SIG-M5 treated with dmso at 0.1 percent for 504 hours (cell line): ENCODE measurements at regions not wholly inside any gene's neighbourhood (a gene's known extent, or its start where the extent isn't known, plus 50 kb on each side); places are given as distances from the start of the nearest gene placed in this dataset.
"Not testable (repeated sequence)": the region's sequence is repeated elsewhere in the genome, so short reads cannot be mapped to it uniquely, and the experiment has no call there.

Source experiments
- DNase-seq: peaks from one replicate; lab custom pipeline; 2025; ENCODE audit not compliant: unreplicated experiment; lab: John Stamatoyannopoulos, UW

DNA sequence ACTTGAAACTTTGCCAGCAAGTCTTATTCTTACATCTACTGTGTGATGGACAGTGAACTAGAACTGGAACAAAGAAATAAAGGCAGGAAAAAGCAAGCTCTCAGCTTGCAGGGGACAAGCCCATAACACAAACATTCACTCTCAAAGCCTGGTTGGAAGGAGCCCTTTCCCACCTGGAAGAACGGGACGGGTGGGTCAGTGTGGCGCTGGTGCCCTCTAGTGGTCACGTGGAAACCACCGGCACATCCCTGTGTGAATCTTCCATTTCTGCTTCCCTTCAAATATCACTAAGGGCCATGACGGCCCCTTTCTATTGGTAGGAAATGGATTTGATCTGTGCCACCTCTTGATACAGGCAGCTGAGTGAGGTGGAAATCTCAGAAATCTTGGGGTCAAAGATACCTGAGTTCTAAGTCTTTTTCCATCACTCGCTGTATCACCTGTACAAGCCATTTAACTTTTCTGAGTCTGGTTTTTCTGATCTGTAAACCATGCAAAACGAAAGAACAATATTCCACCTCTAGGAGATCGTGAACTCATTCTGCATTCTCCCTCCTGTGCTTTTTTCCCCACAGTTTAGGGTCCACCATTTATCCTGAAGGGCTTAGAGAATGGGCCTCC is 211.6 kb downstream of the MSX2 start:
- DNase-seq, result peak; percentile 48

DNA sequence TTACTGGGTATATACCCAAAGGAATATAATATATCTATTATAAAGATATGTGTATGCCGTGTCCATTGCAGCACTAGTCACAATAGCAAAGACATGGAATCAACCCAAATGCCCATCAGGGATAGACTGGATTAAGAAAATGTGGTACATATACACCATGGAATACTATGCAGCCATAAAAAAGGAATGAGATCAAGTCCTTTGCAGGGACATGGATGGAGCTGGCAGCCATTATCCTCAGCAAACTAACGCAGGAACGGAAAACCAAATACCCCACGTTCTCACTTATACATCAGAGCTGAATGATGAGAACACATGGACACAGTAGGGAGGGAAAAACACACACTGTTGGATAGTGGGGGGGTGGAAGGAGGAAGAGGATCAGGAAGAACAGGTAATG is 206.7 kb downstream of the MSX2 start:
- not testable (repeated sequence) for DNase-seq

GRCh38 chr5:174925586-174925985 is 201.2 kb downstream of the MSX2 start:
- DNase-seq, result no peak

DNA sequence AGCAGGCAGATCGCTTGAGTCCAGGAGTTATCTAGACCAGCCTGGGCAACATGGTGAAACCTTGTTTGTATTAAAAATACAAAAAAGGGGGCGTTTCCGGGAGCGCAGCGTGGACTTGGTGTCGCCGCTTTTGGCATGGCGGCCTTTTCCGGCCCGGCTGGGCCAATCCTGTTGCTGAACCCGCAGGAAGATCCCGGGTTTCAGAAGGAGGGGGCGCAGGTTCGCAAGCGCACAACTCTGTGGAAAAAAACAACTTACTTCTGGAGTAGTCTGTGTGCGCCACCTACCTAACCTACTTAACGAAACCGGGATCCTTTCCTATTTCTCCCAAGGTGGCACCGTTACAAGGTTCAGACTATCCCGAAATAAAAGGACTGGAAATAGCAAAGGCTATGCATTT is 198.6 kb downstream of the MSX2 start:
- no peak for DNase-seq

GRCh38 chr5:174920906-174921550 is 196.6 kb downstream of the MSX2 start:
- DNase-seq, result no peak

- DNase-seq, result no peak
Measured at GRCh38 chr5:174919351-174919750, 195.0 kb downstream of the MSX2 start.

DNA sequence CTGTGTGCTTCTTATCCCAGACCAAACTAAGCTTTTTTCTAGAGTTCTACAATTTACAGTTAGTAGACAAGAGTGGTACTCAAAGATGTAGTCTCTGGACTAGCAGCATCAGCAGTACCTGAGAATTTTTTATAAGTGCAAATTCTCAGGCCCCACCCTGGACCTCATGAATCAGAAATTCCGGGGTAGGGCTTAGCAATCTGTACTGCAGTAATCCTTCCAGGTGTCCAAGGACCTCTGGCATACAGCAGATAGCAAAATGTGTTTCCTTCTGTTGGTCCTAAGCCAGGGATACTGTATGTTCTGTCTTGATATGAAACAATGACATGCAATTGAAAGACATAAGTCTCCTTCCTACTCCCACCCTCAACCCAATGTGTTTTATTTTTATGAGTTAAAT is 194.3 kb downstream of the MSX2 start:
- no peak for DNase-seq

GRCh38 chr5:174917976-174918554 is 193.7 kb downstream of the MSX2 start:
- DNase-seq, result no peak

DNA sequence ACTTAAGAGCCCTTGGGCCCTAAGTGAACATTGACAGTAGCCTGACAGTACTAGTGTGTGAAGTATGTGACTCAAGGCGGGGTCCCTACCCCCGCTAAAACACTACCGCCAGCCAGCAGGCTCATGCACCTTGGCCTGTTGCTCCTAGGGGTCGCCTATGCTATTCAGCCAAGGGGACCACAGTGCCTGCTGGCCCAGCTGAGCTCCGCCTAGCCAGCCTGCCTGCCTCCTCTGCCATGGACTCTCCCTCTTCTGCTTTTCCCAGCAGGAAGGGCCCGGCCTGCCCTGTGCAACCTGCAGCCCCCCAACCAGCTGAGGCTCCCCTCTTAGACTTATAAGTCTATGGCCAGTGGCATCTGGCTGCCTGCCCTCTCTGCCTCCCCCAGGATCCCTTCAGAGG is 193.1 kb downstream of the MSX2 start:
- DNase-seq, result not testable (repeated sequence)

- not testable (repeated sequence) for DNase-seq
Measured at GRCh38 chr5:174916924-174917323, 192.5 kb downstream of the MSX2 start.

GRCh38 chr5:174916227-174916626 is 191.8 kb downstream of the MSX2 start:
- DNase-seq, result no peak

GRCh38 chr5:174911118-174911517 is 186.7 kb downstream of the MSX2 start:
- DNase-seq, result no peak

- peak; percentile 66 for DNase-seq
Measured at GRCh38 chr5:174910245-174910737, 185.9 kb downstream of the MSX2 start.

DNA sequence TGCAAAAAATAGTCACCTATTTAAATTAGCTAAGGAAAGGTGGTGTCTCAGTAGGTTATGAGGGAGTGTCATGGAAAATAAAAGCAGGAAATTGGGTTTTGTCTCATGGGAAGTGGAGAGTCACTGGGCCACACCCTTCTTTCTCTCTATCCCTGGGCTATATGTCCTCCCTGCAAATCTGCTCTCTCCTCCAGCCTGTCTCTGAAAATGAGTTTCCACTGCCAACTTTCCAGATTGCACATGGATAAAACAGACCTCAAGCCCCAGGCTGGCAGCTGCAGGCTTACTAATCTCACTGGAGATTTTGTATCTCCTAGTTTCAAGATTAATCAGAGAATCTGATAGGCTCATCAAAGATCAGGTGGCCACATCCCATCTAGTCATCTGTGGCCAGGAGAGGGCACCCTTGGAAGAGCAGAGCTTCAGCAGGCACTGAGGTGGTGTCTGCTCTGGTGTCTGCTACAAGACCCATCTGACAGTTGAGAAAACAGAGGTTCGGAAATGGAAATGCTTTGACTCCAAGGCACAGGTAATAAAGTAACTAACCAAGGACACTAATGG is 178.9 kb downstream of the MSX2 start:
- DNase-seq, result no peak

- no peak for DNase-seq
Measured at GRCh38 chr5:174901336-174901735, 177.0 kb downstream of the MSX2 start.

GRCh38 chr5:174900240-174900865 is 176.0 kb downstream of the MSX2 start:
- DNase-seq, result peak; percentile 64

DNA sequence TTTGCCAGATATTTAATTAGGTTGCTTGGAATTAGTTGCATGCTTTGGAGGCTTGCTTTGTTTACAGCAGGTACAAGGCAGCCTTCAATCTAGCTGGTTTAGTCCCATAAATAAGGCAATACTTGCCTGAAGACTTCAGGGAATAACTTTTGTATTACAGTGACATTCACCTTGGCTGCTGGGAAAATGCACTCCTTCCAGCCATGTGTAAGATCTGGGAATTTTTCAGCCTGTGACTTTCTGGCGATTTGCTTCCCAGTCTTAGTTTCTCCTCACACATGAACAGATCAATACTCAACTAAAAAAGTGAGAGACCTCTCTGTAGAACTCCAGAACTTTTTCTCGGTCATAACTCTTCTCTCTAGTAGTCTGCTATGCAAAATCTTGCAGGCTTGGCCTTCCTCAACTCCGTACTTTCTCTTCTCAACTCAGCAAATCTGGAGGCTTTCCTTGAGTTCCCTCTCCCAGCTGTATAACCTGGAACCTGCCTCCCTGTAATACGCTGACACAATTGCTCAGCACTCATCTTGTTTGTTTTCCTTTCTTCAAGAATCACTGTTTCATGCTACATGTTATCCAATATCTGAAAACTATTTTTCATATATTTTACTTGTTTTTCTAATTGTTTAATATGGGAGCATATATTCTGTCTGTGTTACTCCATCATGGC is 173.0 kb downstream of the MSX2 start:
- no peak for DNase-seq

DNA sequence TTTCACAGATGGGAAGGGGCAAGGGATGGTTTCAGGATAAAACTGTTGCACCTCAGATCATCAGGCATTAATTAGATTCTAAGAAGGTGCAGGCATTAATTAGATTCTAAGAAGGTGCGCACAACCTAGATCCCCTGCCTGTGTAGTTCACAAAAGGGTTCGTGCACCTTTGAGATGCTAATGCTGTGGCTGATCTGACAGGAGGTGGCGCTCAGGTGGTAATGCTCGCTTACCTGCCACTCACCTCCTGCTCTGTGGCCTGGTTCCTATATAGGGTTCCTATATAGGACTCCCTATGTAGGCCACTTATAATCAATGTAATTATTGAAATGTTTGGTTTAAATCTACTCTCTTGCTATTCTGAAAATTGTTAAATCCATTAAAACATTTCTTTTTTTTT is 171.0 kb downstream of the MSX2 start:
- DNase-seq, result no peak

GRCh38 chr5:174892742-174893141 is 168.4 kb downstream of the MSX2 start:
- DNase-seq, result no peak

DNA sequence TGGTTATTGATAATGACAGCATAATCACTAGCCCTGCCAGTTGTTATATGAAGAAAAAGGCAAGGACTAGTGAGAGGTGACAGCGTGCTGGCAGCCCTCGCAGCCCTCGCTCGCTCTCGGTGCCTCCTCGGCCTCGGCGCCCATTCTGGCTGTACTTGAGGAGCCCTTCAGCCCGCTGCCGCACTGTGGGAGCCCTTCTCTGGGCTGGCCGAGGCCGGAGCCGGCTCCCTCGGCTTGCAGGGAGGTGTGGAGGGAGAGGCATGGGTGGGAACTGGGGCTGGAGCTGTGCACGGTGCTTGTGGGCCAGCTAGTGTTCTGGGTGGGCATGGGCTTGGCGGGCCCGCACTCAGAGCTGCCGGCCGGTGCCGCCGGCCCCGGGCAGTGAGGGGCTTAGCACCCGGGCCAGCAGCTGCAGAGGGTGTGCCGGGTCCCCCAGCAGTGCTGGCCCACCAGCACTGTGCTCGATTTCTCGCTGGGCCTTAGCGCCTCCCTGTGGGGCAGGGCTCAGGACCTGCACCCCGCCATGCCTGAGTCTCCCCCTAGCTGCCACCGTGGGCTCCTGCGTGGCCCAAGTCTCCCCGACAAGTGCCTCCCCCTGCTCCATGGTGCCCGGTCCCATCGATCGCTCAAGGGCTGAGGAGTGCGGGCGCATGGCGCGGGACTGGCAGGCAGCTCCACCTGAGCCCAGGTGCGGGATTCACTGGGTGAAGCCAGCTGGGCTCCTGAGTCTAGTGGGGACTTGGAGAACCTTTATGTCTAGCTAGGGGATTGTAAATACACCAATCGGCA is 156.2 kb downstream of the MSX2 start:
- DNase-seq, result not testable (repeated sequence)
